GM19238 (cell line): ENCODE measurements at regions not wholly inside any gene's neighbourhood (a gene's known extent, or its start where the extent isn't known, plus 50 kb on each side); places are given as distances from the start of the nearest gene placed in this dataset.
"Not testable (repeated sequence)": the region's sequence is repeated elsewhere in the genome, so short reads cannot be mapped to it uniquely, and the experiment has no call there.

Source experiments
- DNase-seq: peaks from one replicate; pipeline ENCODE4 v3.0.0; 2011; ENCODE audit warnings: low spot score; ENCODE audit not compliant: insufficient read length

DNA sequence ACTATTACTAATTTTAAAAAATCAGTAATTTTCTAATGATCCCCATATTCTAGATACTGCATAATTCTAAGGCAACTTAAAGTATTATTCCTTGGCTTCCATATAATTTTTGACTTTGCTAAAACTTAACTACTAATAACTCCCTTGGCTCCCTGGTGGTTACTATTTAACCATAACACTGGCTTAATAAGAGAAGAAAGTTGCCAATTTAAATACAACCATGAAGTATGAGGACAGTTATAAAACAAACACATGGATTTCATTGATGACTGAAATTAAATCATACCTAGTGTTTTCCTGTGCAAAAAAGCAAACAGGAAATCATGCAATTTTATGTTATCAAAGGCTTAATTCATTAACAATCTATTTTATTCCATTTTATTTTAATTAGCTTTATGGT, 1073.9 kb downstream of the GRM8 start:
- DNase-seq = no peak

DNA sequence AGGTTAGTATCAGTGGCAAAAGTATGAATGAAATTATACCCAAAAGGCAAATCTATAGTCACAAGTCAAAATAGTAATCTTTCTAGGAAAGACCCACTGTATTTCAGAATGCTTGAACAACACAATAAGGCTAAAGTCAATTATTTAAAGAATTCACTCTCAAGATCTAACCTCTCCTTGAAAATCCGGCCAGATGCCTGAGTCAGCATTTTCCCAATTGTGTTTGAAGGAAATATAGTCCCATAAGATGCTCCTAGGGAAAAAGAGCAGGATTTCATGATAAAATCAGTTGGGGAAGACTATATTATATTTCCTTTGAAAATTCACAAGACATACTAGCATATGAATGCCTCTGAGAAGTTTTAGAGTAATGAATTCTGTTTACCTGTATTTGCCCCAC, 1075.0 kb downstream of the GRM8 start:
- DNase-seq = no peak

DNA sequence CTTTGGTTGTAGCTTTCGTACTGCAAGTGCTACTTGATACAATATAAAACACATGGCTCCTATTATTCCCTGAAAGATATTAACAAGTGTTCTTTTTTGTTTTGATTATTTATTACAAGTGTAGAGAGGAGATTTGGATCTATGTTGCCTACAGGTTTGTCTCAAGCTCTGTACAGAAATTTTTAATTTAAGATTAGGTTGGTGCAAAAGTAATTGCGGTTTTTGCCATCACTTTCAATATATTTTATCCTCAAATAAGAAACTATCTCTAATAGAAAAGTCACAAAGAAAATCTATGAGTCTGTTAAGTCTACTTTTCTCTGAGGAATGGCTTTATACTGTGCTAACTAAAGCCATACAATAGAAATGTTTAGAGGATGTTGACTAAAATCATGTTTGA, 1086.1 kb downstream of the GRM8 start:
- DNase-seq = no peak

DNA sequence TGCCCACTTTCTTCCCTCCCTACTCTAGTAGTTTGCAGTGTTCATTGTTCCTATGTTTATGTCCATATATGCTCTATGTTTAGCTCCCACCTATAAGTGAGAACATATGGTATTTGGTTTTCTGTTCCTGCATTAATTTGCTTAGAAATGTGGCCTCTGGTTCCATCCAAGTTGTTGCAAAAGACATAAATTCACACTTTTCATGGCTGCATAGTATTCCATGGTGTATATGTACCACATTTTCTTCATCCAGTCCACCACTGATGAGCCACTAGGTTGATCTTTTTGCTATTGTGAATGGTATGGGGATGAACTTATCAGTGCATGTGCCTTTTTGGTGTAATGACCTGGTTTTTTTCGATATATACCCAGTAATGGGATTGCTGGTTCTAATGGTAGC, 1089.1 kb downstream of the GRM8 start:
- no peak for DNase-seq

DNA sequence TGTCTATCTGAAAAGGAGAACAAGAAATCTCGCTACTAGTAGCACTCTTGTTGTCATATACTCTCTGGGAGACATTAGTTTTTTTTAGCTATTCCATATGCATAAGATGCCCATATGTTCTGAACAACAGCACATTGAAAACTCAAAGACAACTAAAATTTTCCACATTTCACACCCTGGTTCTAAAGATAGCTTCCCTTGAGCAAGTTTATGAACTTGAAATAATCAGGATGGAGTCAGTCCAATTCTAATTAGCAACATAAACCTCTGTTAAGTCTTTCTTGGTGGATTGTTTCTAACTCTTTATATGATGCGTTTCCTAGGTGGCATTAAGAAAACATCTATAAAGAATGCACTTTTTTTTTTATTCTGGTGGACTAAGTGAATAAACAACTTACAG, 1095.3 kb downstream of the GRM8 start:
- DNase-seq = no peak

DNA sequence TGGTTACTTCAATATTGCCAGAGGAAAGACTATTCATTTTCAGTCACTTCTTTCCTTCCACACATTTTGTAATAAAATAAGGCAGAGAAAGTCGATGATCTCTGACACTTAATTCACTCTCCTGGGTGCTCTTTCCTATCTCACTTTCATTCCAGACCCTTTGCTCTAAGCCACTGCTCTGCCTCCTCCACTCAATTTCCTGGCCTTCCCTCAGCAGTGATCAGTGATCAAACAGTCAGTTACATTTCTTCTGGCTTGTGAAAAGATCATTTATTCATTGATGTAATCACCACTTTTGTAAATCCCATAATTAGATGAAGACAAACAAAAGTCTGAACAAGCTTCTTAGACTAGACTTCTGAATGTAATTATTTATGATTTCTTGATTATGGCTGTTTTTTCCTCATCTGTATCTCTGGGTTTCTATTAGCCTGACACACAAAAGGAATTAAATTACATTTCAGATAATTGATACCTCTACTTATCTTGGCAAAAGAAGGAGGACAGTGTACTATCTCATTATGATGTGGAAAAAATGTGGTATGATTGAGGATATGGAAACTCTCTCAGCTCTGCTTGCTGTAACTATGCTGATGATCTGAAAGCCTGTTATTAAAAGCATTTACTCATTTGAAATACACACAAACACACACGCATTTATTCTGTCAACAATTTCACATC, 1102.3 kb downstream of the GRM8 start:
- no peak for DNase-seq

DNA sequence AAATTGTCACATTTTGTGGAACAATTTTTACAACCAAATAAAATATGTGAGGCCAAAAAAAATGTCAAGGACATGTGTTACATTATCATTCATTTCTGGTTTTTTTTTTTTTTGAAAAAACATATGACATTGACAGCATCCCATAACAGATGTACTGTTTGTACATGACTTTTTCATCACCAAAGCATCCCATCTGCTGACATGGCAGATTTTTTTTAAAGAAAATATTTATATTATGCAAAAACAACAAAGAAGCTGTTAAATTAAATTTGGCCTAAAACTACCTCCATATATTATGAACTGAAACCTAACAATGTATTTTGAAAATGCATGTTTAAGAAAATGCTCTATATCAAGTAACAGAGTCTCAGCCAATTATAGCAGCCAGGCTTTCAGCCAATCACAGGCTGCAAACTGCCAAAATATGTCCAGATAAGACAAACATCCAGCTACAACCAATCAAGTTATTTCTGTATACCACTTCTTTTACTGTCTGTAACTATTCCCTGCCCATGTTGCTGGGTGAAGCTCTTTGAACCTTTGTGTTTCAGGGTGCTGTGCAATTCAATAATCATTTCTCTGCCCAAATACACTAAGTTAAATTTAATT, 1111.8 kb downstream of the GRM8 start:
- no peak for DNase-seq

DNA sequence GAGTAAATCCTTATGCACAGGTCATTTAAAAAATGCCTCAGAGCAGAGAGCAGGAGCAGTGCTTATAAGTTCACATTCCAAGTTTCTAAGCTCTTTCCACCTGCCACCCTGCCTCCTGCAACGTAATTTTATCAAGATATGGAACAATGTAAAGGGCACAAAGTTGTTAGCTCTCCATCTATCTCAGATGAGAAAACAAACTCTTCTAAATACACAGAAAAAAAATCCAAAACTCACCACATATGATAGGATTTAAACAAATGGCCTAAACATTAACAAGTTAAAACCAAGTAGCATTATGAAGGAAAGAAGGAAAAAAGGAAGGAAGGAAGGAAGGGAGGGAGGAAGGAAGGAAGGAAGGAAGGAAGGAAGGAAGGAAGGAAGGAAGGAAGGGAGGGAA, 1132.8 kb downstream of the GRM8 start:
- DNase-seq = no peak

DNA sequence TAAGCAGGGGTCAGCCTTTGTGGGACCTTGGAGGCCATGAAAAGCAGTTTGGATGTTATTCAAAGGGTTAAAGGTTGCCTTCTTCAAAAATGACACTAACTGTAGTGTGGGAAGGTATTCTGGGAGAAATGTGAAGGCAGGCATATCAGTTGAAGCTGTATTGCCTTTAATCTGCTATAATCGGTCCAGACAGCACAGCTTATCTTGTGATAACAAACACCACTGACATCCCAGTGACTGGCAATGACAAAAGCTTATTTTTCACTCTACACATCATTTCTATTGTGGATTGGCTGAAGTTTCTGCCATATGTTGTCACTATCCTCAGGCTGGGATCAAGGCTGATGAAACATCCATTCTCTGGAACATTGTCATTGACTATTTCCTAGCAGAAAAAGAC, 1149.2 kb downstream of the GRM8 start:
- DNase-seq = no peak

DNA sequence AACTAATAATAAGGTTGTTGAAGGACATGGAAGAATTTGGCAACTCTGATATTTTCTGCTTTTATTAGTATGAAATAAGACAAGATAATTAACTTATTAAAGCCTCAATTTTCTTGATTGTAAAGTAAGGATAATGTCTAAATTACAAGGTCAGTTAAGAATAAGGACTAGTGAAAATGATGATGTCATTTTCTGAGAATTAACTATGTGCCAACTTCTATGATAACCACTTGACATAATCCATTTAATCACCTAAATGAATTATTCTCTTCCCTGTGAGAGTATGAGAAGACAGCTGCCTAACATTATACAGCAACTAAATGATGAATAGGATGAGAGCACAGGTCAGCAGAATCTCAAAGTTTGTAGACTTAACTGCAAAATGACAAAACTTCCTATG, 1153.4 kb upstream of the POT1 start:
- DNase-seq = no peak

DNA sequence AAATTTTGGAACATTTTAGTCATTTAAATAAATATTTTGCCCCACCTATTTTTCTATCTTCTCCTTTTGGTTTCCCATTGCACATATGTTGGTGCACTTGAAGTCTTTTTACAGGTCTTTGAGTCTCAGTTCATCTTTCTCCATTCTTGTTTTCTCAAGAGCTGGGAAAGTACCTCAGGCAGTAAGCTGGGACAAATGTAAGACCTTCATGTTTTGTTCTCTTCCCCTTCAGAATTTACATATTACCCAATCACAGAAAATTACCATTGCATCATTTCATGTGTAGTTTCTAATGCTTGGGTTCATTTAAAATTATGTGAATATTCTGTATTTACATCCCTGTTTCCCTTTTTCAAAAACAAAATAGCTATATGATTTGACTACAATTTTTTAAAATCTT, 1150.0 kb upstream of the POT1 start:
- DNase-seq = no peak

DNA sequence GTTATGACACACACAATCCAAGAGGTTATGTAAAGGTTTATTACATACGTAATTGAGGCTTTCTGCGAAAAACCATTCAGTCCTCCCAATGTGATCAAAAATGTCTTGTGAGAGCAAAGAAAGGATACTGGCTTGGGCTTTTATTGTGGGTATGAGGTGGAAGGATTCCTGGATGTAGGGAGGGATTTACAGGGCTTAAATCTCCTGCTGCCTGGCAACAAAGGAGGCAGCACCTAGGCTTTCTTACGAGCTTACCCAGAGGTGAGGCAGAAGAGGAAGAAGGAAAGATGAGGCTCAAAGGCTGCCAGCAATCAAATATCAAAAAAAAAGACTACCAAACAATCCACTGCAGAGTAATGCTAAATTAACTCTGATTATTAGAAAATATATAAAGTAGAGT, 1149.5 kb upstream of the POT1 start:
- DNase-seq = no peak

DNA sequence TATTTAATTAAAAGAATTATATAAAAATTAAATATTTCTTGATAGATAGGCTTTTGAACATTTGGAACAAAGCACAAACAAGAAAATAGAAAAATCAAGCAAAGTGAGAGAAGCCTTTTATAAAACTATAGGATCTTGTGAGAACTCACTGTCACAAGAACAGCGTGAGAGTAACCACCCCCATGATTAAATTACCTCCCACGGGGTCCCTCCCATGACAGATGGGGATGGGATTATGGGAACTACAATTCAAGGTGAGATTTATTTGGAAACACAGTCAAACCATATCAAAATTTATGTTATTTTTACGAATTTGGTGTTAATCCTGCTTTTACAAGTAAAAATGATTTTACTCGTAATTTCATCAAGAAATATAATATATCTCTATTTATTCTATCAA, 1136.1 kb upstream of the POT1 start:
- no peak for DNase-seq

DNA sequence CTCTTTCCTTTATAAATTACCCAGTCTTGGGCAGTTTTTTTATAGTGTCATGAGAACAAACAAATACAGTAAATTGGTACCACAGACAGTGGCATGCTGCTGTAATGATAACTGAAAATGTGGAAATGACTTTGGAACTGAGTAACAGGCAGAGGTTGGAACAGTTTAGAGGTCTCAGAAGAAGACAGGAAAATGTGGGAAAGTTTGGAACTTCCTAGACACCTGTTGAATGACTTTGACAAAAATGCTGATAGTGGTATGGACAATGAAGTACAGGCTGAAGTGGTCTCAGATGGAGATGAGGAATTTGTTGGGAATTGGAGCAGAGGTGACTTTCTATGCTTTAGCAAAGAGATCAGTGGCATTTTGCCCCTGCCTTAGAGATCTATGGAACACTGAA, 1128.4 kb upstream of the POT1 start:
- DNase-seq = no peak

DNA sequence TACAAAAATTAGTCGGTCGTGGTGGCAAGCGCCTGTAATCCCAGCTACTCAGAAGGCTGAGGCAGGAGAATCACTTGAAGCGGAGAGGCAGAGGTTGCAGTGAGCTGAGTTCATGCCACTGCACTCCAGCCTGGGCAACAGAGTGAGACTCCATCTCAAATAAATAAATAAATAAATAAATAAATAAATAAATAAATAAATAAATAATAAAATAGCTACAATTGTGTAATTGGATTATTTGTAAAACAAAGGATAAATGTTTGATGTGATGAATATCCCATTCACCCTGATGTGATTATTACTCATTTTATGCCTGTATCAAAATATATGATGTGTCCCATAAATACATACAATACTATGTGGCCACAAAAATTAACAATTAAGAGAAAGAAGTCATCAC, 1127.0 kb upstream of the POT1 start:
- DNase-seq = not testable (repeated sequence)

DNA sequence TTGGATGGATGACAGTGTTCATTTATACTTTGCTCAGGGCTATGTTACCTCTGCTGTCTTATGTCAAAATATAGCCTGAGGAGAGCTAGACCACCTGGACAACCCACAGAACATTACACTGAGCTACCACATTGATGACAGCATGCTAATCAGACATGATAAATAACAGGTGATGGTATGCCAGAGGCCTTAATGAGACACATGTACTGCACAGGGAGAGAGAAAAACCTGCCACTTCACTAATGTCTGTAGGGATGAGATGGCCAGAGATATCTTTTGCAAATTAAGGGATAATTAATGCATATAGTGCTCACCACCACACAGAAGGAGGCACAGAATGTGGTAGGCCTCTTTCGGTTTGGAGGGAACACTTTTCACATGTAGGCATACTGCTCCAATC, 1122.6 kb upstream of the POT1 start:
- no peak for DNase-seq

DNA sequence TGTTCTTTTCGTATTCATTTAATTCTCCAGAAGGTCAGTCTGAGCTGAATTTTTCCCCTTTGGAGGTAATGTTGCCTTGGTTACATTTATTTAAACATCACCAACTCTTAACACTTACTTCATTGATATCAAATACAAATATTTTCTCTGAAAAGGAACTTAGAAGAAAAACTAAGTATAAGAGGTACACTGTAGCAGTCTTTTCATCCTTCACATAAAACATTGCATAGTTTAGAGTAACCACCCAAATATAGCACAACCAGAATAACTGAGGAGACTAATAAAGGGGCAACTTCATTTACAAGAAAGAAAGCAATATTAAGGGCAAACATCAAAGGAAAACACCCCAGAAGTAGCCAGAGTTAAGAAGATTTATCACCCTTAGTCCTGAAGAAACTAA, 1115.0 kb upstream of the POT1 start:
- no peak for DNase-seq

DNA sequence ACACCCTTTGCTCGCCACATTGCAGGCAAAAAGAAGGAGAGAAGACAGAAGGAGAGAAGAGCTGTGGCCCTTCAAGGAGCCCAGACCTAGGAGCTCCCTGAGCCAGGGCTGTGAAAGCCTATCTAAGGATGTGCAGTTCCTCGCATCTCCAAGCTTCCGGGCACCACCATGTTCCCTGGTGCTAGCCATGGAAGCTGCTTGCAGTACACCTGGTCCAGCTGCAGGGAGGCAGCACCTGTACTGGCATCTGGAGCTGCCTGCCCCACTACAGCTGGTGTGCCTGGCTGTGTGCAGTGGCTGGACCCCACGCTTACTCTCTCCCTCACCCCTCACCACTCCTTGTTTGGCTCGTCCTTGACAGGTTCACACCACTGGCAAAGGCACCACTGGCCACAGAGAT, 1111.8 kb upstream of the POT1 start:
- no peak for DNase-seq

DNA sequence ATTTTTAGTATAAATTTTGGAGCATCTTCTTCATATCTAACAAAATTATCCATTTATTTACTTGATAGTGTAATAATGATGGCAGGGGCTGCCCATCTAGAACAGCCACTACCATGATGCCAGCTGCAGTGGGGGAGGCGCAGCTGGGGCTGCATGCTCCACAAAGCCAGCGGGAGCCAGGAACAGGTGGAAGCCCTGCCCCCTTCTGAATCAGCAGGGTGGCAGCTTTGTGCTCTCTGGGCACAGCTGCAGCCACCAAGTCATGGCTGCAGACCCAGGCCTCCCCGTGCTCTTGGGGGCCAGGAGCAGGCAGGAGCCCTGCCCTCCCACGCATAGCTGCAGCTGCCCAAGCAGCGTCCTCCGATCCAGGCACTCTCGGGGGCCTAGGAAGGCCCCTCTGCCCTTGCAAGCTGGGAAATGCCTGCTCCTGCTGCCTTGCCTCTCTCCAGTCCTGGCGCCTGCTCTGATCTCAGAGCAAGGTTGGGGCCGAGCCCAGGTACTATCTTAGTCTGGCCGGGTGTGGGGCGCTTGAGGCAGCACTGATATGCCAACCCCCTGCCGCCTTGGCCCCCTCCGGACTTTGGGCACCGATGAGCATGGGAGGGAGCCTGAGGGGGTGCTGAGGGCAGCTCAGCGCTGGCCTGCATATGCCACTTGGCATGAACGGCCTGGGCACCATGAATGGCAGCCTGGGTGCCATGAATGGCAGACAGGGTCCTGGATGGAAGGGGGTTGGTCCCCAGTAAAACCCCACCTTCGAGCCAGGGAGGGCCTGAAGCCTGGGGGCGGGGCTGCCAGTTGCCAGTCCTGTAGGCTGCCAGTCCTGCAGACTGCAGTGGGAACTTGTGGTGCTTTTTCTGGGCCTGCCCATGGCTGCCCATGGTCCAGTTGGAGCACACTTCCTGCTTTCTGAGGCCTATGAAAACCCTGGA, 1110.8 kb upstream of the POT1 start:
- DNase-seq = no peak

DNA sequence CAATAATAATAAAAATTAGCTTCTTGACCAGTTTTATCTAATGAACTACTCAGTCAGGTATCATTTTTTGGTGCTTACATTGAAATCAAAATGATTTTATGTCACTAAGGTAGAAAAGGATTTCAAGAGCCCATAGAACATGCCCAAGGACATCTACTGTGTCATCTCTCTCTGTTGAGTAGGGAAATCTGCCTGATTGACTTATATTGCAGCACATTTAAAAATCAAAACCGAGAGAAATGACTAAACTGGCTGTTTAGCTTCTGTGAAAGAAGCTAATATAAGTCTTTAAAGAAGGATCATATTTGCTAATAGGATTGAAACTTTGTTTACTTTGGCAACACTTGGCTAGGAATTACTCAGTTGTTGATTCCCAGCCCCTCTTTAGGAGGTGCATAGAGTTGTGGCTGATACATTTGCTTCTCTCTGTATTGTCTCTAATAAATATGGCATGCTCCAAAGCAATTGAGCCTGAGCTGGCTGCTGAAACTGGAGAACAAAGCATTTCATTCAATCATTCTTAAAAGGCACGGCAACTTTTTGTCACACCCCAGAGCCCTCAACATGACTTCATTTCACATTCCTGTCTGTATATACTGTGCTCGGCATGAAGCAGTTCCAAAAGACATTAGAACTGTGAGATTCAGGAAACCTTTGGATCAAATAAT, 1096.9 kb upstream of the POT1 start:
- DNase-seq = no peak

DNA sequence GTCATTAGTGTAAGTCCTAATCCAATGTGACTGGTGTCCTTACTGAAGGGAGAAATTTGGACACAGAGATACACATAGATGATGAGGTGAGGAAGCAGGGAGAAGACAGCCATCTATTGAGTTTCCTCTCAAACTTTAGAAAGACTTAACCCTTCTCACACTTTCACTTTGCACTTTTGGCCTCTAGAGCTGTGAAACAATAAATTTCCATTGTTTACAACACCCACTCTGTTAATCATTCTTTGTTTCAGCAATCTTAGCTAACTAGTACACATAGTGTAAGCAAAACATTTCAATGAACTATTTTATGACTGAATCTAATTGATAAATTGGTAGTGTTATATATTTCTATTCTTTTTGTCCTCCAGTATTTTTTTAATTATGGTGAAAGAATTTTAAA, 1092.8 kb upstream of the POT1 start:
- no peak for DNase-seq

DNA sequence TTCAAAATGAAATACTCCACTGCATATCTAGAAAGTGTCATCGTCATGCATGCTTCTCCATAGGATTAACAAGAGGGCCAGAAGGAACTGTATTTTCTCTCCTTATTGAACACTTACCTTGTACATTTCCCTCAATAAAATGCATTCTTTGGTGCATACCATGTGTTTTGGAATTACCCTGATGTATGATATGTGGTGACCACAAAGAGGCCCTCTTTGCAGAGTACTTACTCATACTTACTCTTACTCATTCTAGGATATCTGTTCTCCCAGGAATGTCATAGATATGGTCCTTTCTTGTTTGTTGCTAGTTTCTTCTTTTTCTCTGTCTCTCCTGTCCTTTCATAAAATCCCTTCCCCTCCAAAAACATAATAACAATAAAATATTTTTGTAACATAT, 1087.1 kb upstream of the POT1 start:
- DNase-seq = no peak
